ENCODE measurements at regions not wholly inside any gene's neighbourhood (a gene's known extent, or its start where the extent isn't known, plus 50 kb on each side); places are given as distances from the start of the nearest gene placed in this dataset.
"Not testable (repeated sequence)": the region's sequence is repeated elsewhere in the genome, so short reads cannot be mapped to it uniquely, and the experiment has no call there.

DNA sequence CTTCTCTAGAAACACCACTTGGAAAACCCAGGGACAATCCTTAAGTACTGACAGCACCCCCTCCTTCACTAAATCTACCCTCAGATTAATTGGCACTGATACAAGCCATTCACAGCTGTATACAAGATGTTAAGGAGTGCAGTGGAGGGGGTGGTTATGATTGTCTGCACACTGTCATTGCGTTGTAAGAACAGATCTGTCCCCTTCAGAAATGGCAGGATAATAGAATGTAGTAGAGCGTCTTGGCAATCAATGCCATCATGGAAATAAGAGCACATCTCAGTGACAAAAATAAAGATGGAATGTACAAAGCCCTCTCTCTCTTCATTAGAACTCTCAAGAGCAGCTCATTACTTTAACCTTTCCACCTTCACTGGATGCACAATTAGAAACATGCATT, 324.9 kb upstream of the TBX18 start:
- no peak for DNase-seq (ENCODE audit: low read depth)
- H3K4me3 ChIP-seq (ENCODE audit: low read depth, low read length) = no peak overlapping the region
- TF ChIP-seq, protein P1, sequence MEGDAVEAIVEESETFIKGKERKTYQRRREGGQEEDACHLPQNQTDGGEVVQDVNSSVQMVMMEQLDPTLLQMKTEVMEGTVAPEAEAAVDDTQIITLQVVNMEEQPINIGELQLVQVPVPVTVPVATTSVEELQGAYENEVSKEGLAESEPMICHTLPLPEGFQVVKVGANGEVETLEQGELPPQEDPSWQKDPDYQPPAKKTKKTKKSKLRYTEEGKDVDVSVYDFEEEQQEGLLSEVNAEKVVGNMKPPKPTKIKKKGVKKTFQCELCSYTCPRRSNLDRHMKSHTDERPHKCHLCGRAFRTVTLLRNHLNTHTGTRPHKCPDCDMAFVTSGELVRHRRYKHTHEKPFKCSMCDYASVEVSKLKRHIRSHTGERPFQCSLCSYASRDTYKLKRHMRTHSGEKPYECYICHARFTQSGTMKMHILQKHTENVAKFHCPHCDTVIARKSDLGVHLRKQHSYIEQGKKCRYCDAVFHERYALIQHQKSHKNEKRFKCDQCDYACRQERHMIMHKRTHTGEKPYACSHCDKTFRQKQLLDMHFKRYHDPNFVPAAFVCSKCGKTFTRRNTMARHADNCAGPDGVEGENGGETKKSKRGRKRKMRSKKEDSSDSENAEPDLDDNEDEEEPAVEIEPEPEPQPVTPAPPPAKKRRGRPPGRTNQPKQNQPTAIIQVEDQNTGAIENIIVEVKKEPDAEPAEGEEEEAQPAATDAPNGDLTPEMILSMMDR (IDR thresholded peaks at IDR 0.05; ENCODE audit: low read depth, low read length) = no peak
- TF ChIP-seq, protein P2, sequence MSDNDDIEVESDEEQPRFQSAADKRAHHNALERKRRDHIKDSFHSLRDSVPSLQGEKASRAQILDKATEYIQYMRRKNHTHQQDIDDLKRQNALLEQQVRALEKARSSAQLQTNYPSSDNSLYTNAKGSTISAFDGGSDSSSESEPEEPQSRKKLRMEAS (IDR thresholded peaks at IDR 0.05; ENCODE audit: low read depth, low read length) = no peak
- TF ChIP-seq MYC (IDR thresholded peaks at IDR 0.05; ENCODE audit: low read depth, low read length) (no peak), POLR2A (IDR thresholded peaks at IDR 0.05; ENCODE audit: extremely low read depth, insufficient read length) (no peak)

DNA sequence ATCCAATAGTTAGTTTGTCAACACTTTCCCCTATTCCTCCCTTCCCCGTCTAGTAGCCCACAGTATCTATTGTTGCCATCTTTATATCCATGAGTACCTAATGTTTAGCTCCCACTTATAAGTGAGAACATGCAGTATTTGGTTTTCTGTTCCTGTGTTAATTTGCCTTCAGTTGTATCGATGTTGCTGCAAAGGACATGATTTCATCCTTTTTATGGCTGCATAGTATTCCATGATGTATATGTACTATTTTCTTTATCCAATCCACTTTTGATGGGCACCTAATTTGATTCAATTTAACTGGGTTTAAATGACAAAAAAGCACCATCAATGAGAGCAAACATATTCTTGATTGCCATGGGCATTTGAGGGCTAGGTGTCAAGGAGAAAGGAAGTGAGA, 321.5 kb upstream of the TBX18 start:
- no peak overlapping the region for H3K4me3 ChIP-seq (ENCODE audit: low read depth, low read length)
- TF ChIP-seq, protein P2 (IDR thresholded peaks at IDR 0.05; ENCODE audit: low read depth, low read length) = no peak
- no peak for TF ChIP-seq POLR2A (IDR thresholded peaks at IDR 0.05; ENCODE audit: extremely low read depth, insufficient read length)
- no peak for TF ChIP-seq MYC (IDR thresholded peaks at IDR 0.05; ENCODE audit: low read depth, low read length)
- TF ChIP-seq, protein P1 (IDR thresholded peaks at IDR 0.05; ENCODE audit: low read depth, low read length) = no peak
- DNase-seq (ENCODE audit: low read depth) = no peak

DNA sequence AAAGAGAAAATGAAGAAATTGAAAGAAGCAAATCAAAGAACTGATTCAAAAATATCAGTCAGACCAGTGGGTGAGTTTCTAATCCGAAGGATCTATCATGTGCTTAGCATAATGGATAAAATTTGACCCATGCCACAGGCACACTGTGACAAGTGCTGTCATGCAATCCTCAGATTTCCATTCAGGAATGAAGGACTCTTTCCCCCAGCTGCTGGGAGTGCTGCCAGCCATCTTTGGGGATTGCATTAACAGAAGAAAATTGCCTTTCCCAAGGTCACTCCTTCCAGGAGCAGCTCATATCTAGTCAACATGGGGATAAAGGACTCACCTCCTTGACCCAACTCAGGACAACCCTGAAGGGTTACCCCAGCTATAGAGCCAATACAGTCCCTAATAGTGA, 316.7 kb upstream of the TBX18 start:
- TF ChIP-seq POLR2A (IDR thresholded peaks at IDR 0.05; ENCODE audit: extremely low read depth, insufficient read length) = no peak
- TF ChIP-seq, protein P2 (IDR thresholded peaks at IDR 0.05; ENCODE audit: low read depth, low read length) = no peak
- TF ChIP-seq, protein P1 (IDR thresholded peaks at IDR 0.05; ENCODE audit: low read depth, low read length) = no peak
- TF ChIP-seq MYC (IDR thresholded peaks at IDR 0.05; ENCODE audit: low read depth, low read length) = no peak
- no peak for DNase-seq (ENCODE audit: low read depth)
- no peak overlapping the region for H3K4me3 ChIP-seq (ENCODE audit: low read depth, low read length)

DNA sequence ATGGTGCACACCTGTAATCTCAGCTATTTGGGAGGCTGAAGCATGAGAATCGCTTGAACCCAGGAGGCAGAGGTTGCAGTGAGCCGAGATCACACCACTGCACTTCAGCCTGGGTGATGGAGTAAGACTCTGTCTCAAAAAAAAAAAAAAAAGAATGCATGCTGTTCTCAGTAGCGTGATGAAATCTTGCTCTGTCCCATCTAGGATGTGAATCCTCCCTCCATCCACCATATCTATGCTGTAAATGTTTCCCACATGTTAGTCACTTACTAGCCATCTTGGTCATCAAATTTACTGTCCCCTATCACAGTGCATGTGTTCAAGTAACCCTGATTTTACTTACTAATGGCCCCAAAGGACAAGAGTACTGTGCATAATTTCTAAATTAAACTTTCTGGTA, 315.4 kb upstream of the TBX18 start:
- DNase-seq (ENCODE audit: low read depth) = no peak
- TF ChIP-seq MYC (IDR thresholded peaks at IDR 0.05; ENCODE audit: low read depth, low read length) (no peak), POLR2A (IDR thresholded peaks at IDR 0.05; ENCODE audit: extremely low read depth, insufficient read length) (no peak)
- TF ChIP-seq, protein P2 (IDR thresholded peaks at IDR 0.05; ENCODE audit: low read depth, low read length) = no peak
- TF ChIP-seq, protein P1 (IDR thresholded peaks at IDR 0.05; ENCODE audit: low read depth, low read length) = no peak
- H3K4me3 ChIP-seq (ENCODE audit: low read depth, low read length) = no peak overlapping the region

DNA sequence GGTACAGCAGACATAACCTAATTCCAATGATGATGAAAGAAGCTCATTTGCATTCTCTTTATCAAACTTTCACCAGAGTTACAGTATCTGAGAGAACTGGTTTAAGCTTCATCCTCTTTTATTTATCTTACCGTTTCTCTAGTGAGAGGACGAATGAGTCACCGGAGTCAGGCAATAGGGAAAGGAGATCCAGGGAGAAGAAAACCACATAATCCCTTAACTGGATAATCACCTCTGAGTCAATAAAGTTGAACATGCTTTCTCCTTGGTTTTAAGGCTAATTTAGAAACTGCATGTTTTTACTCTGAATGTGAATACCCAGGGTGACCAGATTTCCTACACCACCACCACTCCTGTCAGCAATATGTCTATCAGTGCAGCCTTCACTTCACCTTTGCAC, 313.7 kb upstream of the TBX18 start:
- TF ChIP-seq, protein P1 (IDR thresholded peaks at IDR 0.05; ENCODE audit: low read depth, low read length) = no peak
- TF ChIP-seq MYC (IDR thresholded peaks at IDR 0.05; ENCODE audit: low read depth, low read length) (no peak), POLR2A (IDR thresholded peaks at IDR 0.05; ENCODE audit: extremely low read depth, insufficient read length) (no peak)
- TF ChIP-seq, protein P2 (IDR thresholded peaks at IDR 0.05; ENCODE audit: low read depth, low read length) = no peak
- no peak for DNase-seq (ENCODE audit: low read depth)

DNA sequence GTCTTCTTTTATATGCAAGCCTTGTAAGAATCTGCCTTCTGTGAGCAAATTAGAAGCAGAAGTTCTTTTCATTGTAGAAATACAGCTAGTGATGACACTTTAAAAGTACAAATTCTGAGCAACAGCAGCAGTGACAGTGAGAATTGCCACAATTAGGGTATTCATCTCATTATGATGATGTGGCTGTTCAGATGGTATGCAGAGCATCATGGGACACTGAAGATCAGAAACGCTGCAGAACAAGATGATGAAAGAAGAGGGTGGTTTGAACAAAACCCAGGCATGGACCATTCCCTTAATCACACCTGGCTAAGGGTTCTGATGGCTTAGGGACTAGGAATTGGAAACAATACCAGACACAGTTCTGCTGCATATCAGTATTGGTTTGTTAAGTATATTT, 312.7 kb upstream of the TBX18 start:
- H3K4me3 ChIP-seq (ENCODE audit: low read depth, low read length) = no peak overlapping the region
- TF ChIP-seq, protein P2 (IDR thresholded peaks at IDR 0.05; ENCODE audit: low read depth, low read length) = no peak
- TF ChIP-seq, protein P1 (IDR thresholded peaks at IDR 0.05; ENCODE audit: low read depth, low read length) = no peak
- TF ChIP-seq MYC (IDR thresholded peaks at IDR 0.05; ENCODE audit: low read depth, low read length) (no peak), POLR2A (IDR thresholded peaks at IDR 0.05; ENCODE audit: extremely low read depth, insufficient read length) (no peak)
- DNase-seq (ENCODE audit: low read depth) = no peak

More for the DNA sequence above, 313.7 kb upstream of the TBX18 start:
- H3K4me3 ChIP-seq (ENCODE audit: low read depth, low read length) = no peak overlapping the region

DNA sequence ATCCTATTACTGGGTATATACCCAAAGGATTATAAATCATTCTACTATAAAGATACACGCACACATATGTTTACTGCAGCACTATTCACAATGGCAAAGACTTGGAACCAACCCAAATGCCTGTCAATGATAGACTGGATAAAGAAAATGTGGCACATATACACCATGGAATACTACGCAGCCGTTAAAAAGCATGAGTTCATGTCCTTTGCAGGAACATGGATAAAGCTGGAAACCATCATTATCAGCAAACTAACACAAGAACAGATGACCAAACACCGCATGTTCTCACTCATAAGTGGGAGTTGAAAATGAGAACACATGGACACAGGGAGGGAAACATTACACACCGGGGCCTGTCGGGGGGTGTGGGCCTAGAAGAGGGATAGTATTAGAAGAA, 307.4 kb upstream of the TBX18 start:
- not testable (repeated sequence) for H3K4me3 ChIP-seq (ENCODE audit: low read depth, low read length); DNase-seq (ENCODE audit: low read depth)
